Inferior parietal cortex (tissue), 1 donor: ENCODE measurements at regions not wholly inside any gene's neighbourhood (a gene's known extent, or its start where the extent isn't known, plus 50 kb on each side); places are given as distances from the start of the nearest gene placed in this dataset.

Source experiments
- DNase-seq: peaks from one replicate; pipeline ENCODE4 v3.0.0-alpha.2; 2016; ENCODE audit errors: extremely low spot score

- DNase-seq = no peak
Observed at GRCh38 chr20:39109933-39110818, 148.0 kb downstream of the DHX35 start.

- no peak for DNase-seq
Observed at GRCh38 chr20:39108746-39109145, 146.6 kb downstream of the DHX35 start.

DNA sequence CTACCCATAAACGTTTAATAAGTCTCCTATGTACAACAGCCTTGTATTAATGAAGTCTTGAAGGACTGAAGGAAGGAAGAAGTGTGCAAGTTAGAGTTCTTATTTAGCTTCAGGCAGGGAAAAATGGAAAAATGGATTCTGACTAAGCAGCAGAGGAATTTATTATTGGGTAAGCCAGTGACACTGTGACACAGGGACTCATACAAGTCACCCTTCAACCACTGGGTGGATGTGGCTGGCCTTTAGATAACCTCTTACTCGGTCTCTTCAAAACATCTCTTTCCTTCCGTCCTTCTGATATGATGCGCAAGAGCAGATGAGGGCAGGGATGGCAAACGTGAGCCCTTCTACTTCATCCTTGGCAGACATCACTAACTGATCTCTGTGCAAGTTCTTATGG lies 145.6 kb downstream of the DHX35 start:
- DNase-seq = no peak

DNA sequence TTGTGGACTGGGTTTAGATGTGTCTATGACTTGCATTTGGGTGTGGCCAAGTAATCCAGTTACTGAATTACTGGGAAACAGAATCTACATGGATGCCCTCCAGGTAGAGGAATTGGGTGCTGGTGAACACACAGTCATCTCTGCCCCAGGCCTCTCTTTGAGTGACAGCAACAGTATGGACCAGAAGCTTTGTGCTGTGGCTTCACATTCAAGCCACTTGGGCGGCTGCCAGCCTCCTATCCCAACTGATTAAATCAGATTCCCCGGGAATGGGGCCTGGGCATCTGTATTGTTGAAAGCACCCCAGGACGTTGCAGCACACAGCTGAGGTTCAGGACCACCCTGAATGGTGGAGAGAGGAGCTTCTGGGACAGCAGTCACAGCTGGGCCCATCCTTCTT lies 144.6 kb downstream of the DHX35 start:
- no peak for DNase-seq

- DNase-seq = no peak
Observed at GRCh38 chr20:39105551-39105950, 143.4 kb downstream of the DHX35 start.

DNA sequence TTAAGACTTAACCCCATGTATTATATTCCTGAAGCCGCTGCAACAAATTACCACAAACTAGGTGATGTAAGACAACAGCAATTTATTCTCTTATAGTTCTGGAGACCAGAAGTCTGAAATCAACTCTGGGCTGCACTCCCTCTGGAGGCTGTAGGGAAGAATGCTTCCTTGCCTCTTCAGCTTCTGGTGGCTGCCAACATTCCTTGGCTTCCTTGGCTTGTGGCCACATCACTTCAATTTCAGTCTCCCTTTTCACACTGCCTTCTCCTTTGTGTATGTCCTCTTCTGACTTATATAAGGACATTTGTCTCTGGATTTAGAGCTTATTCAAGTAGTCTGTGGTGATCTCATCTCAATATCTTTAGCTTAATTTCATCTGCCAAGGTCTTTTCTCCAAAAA lies 141.6 kb downstream of the DHX35 start:
- no peak for DNase-seq

GRCh38 chr20:39103305-39103704 lies 141.2 kb downstream of the DHX35 start:
- no peak for DNase-seq

- DNase-seq = no peak
Observed at GRCh38 chr20:39101895-39102294, 139.8 kb downstream of the DHX35 start.

DNA sequence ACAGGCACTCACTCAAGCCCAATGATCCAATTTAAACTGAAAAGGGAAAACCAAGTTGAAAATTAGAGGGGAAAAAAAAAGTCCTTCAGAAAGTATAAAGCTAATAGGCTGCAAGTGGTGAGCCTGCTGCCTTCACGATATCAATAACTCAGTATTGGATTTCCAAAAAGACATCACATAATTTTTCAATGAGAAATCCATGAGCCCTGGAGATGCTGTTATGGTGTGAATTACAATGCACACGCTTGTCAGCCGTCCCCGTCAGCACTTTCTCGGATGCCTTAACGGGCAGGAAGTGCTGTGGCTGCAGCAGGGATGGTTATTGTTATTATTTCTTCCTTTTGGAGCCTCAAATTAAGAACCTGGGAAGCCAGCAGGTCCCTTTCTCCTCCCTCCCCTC lies 138.5 kb downstream of the DHX35 start:
- DNase-seq = no peak

GRCh38 chr20:39097889-39098288 lies 135.7 kb downstream of the DHX35 start:
- no peak for DNase-seq

DNA sequence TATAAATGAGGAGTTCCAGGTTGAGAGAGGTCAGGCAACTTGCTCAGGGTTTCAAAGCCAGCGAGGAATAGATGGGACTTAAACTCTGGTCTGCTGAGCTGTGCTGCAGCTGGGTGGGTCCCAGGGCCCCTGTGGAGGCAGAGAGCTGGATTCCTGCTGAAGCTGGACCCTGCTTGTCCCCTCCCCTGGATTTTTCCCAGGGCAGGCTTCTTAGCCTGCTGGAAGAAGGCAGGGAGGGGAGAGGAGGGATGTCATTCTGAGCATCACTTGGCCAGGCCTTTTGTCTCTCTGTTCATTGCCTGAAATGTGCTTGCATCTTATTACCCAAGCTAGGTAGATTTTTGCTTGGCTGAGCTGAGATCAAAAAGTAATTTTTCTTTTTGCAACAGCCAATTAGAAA lies 133.7 kb downstream of the DHX35 start:
- no peak for DNase-seq

- no peak for DNase-seq
Observed at GRCh38 chr20:39094391-39094790, 132.2 kb downstream of the DHX35 start.

- DNase-seq = no peak
Observed at GRCh38 chr20:39092733-39093410, 130.7 kb downstream of the DHX35 start.

DNA sequence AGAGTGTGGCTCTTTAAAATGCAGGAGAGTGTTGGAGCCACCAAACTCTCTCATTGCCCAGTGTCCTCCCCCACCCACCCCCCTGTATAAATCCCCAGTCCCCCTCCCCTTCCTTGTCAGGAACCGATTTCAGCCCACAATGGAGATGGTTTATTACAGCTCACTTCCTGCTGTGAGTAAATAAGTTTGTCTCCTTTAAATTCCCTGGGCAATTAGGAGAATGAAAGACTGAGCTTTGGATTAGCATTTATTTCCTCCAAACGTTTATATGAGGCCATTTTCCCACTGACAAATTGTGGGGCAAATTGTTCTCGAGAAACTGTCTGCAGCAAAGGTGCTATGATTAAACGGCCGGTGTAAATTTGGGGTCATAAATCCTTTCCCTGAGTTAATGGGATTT lies 128.8 kb downstream of the DHX35 start:
- DNase-seq = no peak

GRCh38 chr20:39089797-39090196 lies 127.7 kb downstream of the DHX35 start:
- no peak for DNase-seq
